WTC11 (cell line): ENCODE measurements at regions not wholly inside any gene's neighbourhood (a gene's known extent, or its start where the extent isn't known, plus 50 kb on each side); places are given as distances from the start of the nearest gene placed in this dataset.

Experiments
- ATF1 ChIP-seq: sonication (generic); formaldehyde crosslinking; IDR thresholded peaks from 2 replicates; pipeline ENCODE4 v1.8.1; 2023; ENCODE audit warnings: mild to moderate bottlenecking, moderate library complexity, missing genetic modification reagents
- CTCF ChIP-seq: fragments of 200-600 bp; IDR thresholded peaks from 2 replicates; pipeline ENCODE4 v1.8.0; 2022; ENCODE audit warnings: antibody characterized with exemption
- SP1 ChIP-seq: sonication (generic); formaldehyde crosslinking; conservative IDR thresholded peaks from 2 replicates; pipeline ENCODE4 v1.8.1; 2022; ENCODE audit warnings: missing genetic modification reagents
- ZBTB21 ChIP-seq: sonication (generic); formaldehyde crosslinking; IDR thresholded peaks from 2 replicates; pipeline ENCODE4 v1.8.1; 2023; ENCODE audit warnings: mild to moderate bottlenecking, missing genetic modification reagents, borderline replicate concordance
- ZNF121 ChIP-seq: sonication (generic); formaldehyde crosslinking; IDR thresholded peaks from 2 replicates; pipeline ENCODE4 v1.8.0; 2023; ENCODE audit warnings: missing genetic modification reagents

- TF ChIP-seq ZNF121 (CRISPR knock-in tag) (no peak), ATF1 (CRISPR knock-in tag) (no peak), SP1 (CRISPR knock-in tag) (no peak), CTCF (no peak), ZBTB21 (CRISPR knock-in tag) (no peak)
Measured at GRCh38 chr12:77357655-77358054, 292.3 kb upstream of the E2F7 start.
